GM12878 (cell line): ENCODE measurements at regions not wholly inside any gene's neighbourhood (a gene's known extent, or its start where the extent isn't known, plus 50 kb on each side); places are given as distances from the start of the nearest gene placed in this dataset.

Experiments
- ATAC-seq: fragments of 200-7000 bp; cut with Tn5 transposase; 3 replicates; pipeline ENCODE4 v1.9.1; 2020; ENCODE audit warnings: mild to moderate bottlenecking, moderate library complexity
- BruUV-seq: library from RNA; stranded (reverse); fragments of 400-500 nt; replicated peaks from 2 replicates; lab custom pipeline; 2021; lab: Mats Ljungman, UMichigan
- CTCF ChIA-PET: fragments of 300-600 bp; sonication (Branson Sonifier 250); formaldehyde crosslinking; extraction: SDS; loops from one replicate; lab custom pipeline; 2021; ENCODE audit warnings: inconsistent platforms; lab: Yijun Ruan, JAX
- POLR2A ChIA-PET: fragments of 350-600 bp; formaldehyde crosslinking; extraction: SDS; loops from one replicate; lab custom pipeline; 2021; ENCODE audit warnings: inconsistent platforms; lab: Charles Lee
- RAD21 ChIA-PET: fragments of 300-600 bp; sonication (Branson Sonifier 250); formaldehyde crosslinking; loops from one replicate; lab custom pipeline; 2023; ENCODE audit warnings: antibody characterized with exemption; ENCODE audit not compliant: unreplicated experiment; lab: Charles Lee
- SMC1A ChIA-PET: fragments of 300-600 bp; sonication (Branson Sonifier 250); formaldehyde crosslinking; loops from one replicate; lab custom pipeline; 2023; ENCODE audit not compliant: unreplicated experiment, uncharacterized antibody; lab: Charles Lee
- DNase-seq: peaks from one replicate; pipeline ENCODE4 v3.0.0-alpha.2; 2011; ENCODE audit warnings: low read depth, low spot score
- FAIRE-seq: peaks from 3 replicates; lab custom pipeline; 2011; peaks lifted over from hg19 to GRCh38; lab: Jason Lieb, UNC
- H2AFZ ChIP-seq: 2 replicates; pipeline ENCODE4 v1.6.0; 2011; ENCODE audit warnings: low read depth, low read length, control low read depth; ENCODE audit not compliant: control insufficient read depth
- H3K27ac ChIP-seq: 2 replicates; pipeline ENCODE4 v1.5.1; 2011; ENCODE audit warnings: control low read depth; ENCODE audit not compliant: control insufficient read depth, insufficient read depth
- H3K27me3 ChIP-seq, 2 experiments: replicated peaks in 1 of 2; 2 replicates each; pipeline versions ENCODE4 v1.6.0 to v1.6.1; 2011; ENCODE audit warnings: low read length in 1 of 2; ENCODE audit not compliant: control insufficient read depth in 2 of 2, insufficient read depth in 2 of 2
- H3K36me3 ChIP-seq, 2 experiments: 2 replicates each; pipeline ENCODE4 v1.5.1; 2011; ENCODE audit warnings: low read length in 1 of 2; ENCODE audit not compliant: control insufficient read depth in 2 of 2, insufficient read depth in 2 of 2
- H3K4me1 ChIP-seq: 2 replicates; pipeline ENCODE4 v1.6.1; 2011; ENCODE audit warnings: mild to moderate bottlenecking, low read length, moderate library complexity, mixed read lengths; ENCODE audit not compliant: control insufficient read depth, insufficient read depth
- H3K4me2 ChIP-seq: 2 replicates; pipeline ENCODE4 v1.6.0; 2011; ENCODE audit warnings: control low read depth; ENCODE audit not compliant: control insufficient read depth, insufficient read depth
- H3K4me3 ChIP-seq: fragments of 200-600 bp; sonication (generic); 2 replicates; pipeline ENCODE4 v1.5.1; 2016
- H3K79me2 ChIP-seq: 2 replicates; pipeline ENCODE4 v1.6.0; 2011; ENCODE audit warnings: low read length; ENCODE audit not compliant: control insufficient read depth, insufficient read depth
- H3K9ac ChIP-seq: 2 replicates; pipeline ENCODE4 v1.8.0; 2011; ENCODE audit warnings: low read length, control low read depth, mixed read lengths; ENCODE audit not compliant: control insufficient read depth, insufficient read depth
- H3K9me3 ChIP-seq: replicated peaks from 3 replicates; pipeline ENCODE4 v1.5.1; 2011; ENCODE audit warnings: mild to moderate bottlenecking, low read length; ENCODE audit not compliant: control insufficient read depth, insufficient read depth
- H4K20me1 ChIP-seq: 2 replicates; pipeline ENCODE4 v1.6.0; 2011; ENCODE audit not compliant: control insufficient read depth, insufficient read depth
- EGR1 ChIP-seq, 2 experiments: IDR thresholded peaks; 1 replicate in 1 of 2; 2 replicates in 1 of 2; pipeline ENCODE4 v1.6.1; 2011 to 2012; ENCODE audit warnings: low read depth in 2 of 2, low read length in 2 of 2, borderline replicate concordance in 1 of 2, mild to moderate bottlenecking in 1 of 2, moderate library complexity in 1 of 2
- MEF2B ChIP-seq: fragments of 450-650 bp; IDR thresholded peaks from 2 replicates; pipeline ENCODE4 v1.6.1; 2018; ENCODE audit warnings: mild to moderate bottlenecking, moderate library complexity; ENCODE audit not compliant: partially characterized antibody, poor library complexity, severe bottlenecking
- SIN3A ChIP-seq: IDR thresholded peaks from 2 replicates; pipeline ENCODE4 v1.6.1; 2012; ENCODE audit warnings: low read depth, low read length, improper control_type of control experiment
- YY1 ChIP-seq: IDR thresholded peaks from 2 replicates; pipeline ENCODE4 v1.6.1; 2011; ENCODE audit warnings: low read depth, mild to moderate bottlenecking, low read length
- WGBS: methylation state at CpG from one replicate; pipeline ENCODE4 v1.1.6; 2016; ENCODE audit warnings: low lambda C conversion rate; ENCODE audit not compliant: insufficient replicate concordance, insufficient coverage; ENCODE audit errors: missing lambda C conversion rate; 5-methylcytosine and 5-hydroxymethylcytosine counted together
- in situ Hi-C: fragments of 300-500 bp; cut with MboI; formaldehyde crosslinking; loops from 9 replicates; pipeline ENCODE4 v1.14.3; 2018; ENCODE audit warnings: mixed read lengths
- intact Hi-C: fragments of 100-400 bp; cut with micrococcal nuclease; formaldehyde crosslinking; loops from one replicate; pipeline ENCODE4 v1.14.2; 2022; ENCODE audit not compliant: unreplicated experiment
- TF ChIP-seq, protein P1 (sequence below): fragments of 450-650 bp; IDR thresholded peaks from 2 replicates; pipeline ENCODE4 v1.6.1; 2017; ENCODE audit warnings: antibody characterized with exemption, mild to moderate bottlenecking, moderate library complexity
- TF ChIP-seq, protein P2 (sequence below): IDR thresholded peaks from 2 replicates; pipeline ENCODE4 v1.6.1; 2012; ENCODE audit warnings: improper control_type of control experiment, low read depth, low read length; ENCODE audit not compliant: insufficient replicate concordance
- TF ChIP-seq, protein P3 (sequence below): IDR thresholded peaks from 2 replicates; pipeline ENCODE4 v1.6.1; 2011; ENCODE audit warnings: low read depth, low read length, improper control_type of control experiment, borderline replicate concordance

DNA sequence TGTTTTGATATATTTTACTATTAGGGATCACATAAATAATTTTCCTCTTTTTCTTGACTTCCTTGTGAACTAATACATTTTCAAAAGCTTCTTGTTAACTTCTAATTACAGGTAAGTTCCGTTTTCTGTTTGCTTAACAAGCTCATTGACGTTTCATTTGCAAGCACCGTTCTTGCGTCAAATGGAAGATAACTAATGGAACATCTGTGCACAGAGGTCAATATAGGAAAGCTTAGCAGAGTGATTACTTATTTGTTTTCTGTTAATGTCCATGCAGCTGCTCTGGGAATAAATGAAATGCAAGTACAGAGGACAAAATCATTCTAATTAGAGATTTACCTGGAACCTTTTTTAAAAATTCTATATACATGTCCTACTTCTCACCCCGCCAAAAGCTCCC is 115.5 kb upstream of the C2CD4B start:
- H2AFZ ChIP-seq: no peak overlapping the region
- no peak overlapping the region for H3K4me3 ChIP-seq
- in situ Hi-C loops (no loop called here), intact Hi-C loops (no loop called here)
- ChIA-PET RAD21 (no interaction called here), CTCF (no interaction called here), SMC1A (interaction anchor here (0.7 to 1.3 kb wide), 3 partner anchors 22 to 222 kb away, joined by 3 to 6 read pairs (median 3); no protein-coding TSS in a partner anchor), POLR2A (interaction anchor here (0.6 to 1.6 kb wide), 3 partner anchors 36 to 1619 kb away, joined by 3 to 4 read pairs (median 3); partner anchors contain the start of gene VPS13C)
- H3K27me3 ChIP-seq: no peaks in the 10 kb centered on the region
- WGBS: 47% methylated on average over 5 of the region's 5 CpGs
- no peak for FAIRE-seq
- H3K27ac ChIP-seq: no peak overlapping the region
- no peaks in the 10 kb centered on the region for H3K9me3 ChIP-seq
- H3K36me3 ChIP-seq: no peaks in the 10 kb centered on the region
- H4K20me1 ChIP-seq: no peaks in the 10 kb centered on the region
- no peak for DNase-seq
- TF ChIP-seq, protein P1, sequence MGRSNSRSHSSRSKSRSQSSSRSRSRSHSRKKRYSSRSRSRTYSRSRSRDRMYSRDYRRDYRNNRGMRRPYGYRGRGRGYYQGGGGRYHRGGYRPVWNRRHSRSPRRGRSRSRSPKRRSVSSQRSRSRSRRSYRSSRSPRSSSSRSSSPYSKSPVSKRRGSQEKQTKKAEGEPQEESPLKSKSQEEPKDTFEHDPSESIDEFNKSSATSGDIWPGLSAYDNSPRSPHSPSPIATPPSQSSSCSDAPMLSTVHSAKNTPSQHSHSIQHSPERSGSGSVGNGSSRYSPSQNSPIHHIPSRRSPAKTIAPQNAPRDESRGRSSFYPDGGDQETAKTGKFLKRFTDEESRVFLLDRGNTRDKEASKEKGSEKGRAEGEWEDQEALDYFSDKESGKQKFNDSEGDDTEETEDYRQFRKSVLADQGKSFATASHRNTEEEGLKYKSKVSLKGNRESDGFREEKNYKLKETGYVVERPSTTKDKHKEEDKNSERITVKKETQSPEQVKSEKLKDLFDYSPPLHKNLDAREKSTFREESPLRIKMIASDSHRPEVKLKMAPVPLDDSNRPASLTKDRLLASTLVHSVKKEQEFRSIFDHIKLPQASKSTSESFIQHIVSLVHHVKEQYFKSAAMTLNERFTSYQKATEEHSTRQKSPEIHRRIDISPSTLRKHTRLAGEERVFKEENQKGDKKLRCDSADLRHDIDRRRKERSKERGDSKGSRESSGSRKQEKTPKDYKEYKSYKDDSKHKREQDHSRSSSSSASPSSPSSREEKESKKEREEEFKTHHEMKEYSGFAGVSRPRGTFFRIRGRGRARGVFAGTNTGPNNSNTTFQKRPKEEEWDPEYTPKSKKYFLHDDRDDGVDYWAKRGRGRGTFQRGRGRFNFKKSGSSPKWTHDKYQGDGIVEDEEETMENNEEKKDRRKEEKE: no peak
- TF ChIP-seq EGR1 (IDR thresholded peaks at IDR 0.05; ENCODE audit: borderline replicate concordance in 1 of 2, low read depth in 2 of 2, low read length in 2 of 2) (no peak), MEF2B (no peak), SIN3A (no peak), YY1 (no peak)
- TF ChIP-seq, protein P2, sequence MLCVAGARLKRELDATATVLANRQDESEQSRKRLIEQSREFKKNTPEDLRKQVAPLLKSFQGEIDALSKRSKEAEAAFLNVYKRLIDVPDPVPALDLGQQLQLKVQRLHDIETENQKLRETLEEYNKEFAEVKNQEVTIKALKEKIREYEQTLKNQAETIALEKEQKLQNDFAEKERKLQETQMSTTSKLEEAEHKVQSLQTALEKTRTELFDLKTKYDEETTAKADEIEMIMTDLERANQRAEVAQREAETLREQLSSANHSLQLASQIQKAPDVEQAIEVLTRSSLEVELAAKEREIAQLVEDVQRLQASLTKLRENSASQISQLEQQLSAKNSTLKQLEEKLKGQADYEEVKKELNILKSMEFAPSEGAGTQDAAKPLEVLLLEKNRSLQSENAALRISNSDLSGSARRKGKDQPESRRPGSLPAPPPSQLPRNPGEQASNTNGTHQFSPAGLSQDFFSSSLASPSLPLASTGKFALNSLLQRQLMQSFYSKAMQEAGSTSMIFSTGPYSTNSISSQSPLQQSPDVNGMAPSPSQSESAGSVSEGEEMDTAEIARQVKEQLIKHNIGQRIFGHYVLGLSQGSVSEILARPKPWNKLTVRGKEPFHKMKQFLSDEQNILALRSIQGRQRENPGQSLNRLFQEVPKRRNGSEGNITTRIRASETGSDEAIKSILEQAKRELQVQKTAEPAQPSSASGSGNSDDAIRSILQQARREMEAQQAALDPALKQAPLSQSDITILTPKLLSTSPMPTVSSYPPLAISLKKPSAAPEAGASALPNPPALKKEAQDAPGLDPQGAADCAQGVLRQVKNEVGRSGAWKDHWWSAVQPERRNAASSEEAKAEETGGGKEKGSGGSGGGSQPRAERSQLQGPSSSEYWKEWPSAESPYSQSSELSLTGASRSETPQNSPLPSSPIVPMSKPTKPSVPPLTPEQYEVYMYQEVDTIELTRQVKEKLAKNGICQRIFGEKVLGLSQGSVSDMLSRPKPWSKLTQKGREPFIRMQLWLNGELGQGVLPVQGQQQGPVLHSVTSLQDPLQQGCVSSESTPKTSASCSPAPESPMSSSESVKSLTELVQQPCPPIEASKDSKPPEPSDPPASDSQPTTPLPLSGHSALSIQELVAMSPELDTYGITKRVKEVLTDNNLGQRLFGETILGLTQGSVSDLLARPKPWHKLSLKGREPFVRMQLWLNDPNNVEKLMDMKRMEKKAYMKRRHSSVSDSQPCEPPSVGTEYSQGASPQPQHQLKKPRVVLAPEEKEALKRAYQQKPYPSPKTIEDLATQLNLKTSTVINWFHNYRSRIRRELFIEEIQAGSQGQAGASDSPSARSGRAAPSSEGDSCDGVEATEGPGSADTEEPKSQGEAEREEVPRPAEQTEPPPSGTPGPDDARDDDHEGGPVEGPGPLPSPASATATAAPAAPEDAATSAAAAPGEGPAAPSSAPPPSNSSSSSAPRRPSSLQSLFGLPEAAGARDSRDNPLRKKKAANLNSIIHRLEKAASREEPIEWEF: no peak
- TF ChIP-seq, protein P3, sequence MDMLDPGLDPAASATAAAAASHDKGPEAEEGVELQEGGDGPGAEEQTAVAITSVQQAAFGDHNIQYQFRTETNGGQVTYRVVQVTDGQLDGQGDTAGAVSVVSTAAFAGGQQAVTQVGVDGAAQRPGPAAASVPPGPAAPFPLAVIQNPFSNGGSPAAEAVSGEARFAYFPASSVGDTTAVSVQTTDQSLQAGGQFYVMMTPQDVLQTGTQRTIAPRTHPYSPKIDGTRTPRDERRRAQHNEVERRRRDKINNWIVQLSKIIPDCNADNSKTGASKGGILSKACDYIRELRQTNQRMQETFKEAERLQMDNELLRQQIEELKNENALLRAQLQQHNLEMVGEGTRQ: no peak
- no peak overlapping the region for H3K4me2 ChIP-seq
- no peak for ATAC-seq
- no peaks in the 10 kb centered on the region for H3K4me1 ChIP-seq
- BruUV-seq: TSS peak; percentile 72
- no peak overlapping the region for H3K9ac ChIP-seq
- no peaks in the 10 kb centered on the region for H3K79me2 ChIP-seq
